DOHH2 (cell line): ENCODE measurements at regions not wholly inside any gene's neighbourhood (a gene's known extent, or its start where the extent isn't known, plus 50 kb on each side); places are given as distances from the start of the nearest gene placed in this dataset.

ENCODE experiments used
- EZH2phosphoT487 ChIP-seq: fragments of 200-600 bp; sonication (generic); IDR thresholded peaks from 2 replicates; pipeline ENCODE4 v1.6.1; 2017; ENCODE audit warnings: borderline replicate concordance, mild to moderate bottlenecking, antibody characterized with exemption, low read length, moderate library complexity, mixed read lengths
- TF ChIP-seq, protein P1 (sequence below): fragments of 200-600 bp; sonication (generic); IDR thresholded peaks from one replicate; pipeline ENCODE4 v1.5.1; 2014; ENCODE audit warnings: antibody characterized with exemption, mild to moderate bottlenecking, low read depth, low read length; ENCODE audit not compliant: poor library complexity, severe bottlenecking

DNA sequence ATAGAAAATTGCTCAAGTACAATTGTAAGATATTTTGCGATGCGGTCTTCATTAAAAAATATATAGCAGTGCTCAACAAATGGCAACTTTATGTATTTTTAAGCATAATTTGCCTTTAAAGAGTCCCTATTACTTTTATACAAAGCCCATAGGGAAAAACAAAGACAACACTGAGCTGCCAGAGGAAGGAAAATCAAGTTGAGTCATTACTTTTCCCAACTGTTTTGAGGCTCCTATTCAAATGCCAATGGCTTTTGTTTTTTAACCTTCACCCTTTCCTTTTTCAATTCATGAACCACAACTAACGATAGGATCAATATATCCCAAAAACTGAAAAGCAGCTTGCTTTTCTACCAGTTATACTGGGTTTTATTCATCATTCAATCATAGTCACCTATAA lies 157.6 kb upstream of the PLEKHA5 start:
- TF ChIP-seq, protein P1, sequence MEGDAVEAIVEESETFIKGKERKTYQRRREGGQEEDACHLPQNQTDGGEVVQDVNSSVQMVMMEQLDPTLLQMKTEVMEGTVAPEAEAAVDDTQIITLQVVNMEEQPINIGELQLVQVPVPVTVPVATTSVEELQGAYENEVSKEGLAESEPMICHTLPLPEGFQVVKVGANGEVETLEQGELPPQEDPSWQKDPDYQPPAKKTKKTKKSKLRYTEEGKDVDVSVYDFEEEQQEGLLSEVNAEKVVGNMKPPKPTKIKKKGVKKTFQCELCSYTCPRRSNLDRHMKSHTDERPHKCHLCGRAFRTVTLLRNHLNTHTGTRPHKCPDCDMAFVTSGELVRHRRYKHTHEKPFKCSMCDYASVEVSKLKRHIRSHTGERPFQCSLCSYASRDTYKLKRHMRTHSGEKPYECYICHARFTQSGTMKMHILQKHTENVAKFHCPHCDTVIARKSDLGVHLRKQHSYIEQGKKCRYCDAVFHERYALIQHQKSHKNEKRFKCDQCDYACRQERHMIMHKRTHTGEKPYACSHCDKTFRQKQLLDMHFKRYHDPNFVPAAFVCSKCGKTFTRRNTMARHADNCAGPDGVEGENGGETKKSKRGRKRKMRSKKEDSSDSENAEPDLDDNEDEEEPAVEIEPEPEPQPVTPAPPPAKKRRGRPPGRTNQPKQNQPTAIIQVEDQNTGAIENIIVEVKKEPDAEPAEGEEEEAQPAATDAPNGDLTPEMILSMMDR: no peak
- TF ChIP-seq EZH2phosphoT487: no peak
